Psoas muscle (tissue), 7 donors: ENCODE measurements at regions not wholly inside any gene's neighbourhood (a gene's known extent, or its start where the extent isn't known, plus 50 kb on each side); places are given as distances from the start of the nearest gene placed in this dataset.

ENCODE experiments used
- ATAC-seq, 4 donors: fragments of 200-7000 bp; cut with Tn5 transposase; one replicate each; pipeline ENCODE4 v1.9.1; 2020; ENCODE audit warnings: moderate library complexity in 3 of 4, mild to moderate bottlenecking in 2 of 4
- DNase-seq, 2 donors: peaks; one replicate each; pipeline ENCODE4 v3.0.0-alpha.2; 2020
- H3K27ac ChIP-seq: fragments of 200-600 bp; one replicate; pipeline ENCODE4 v1.8.0; 2022
- H3K27me3 ChIP-seq, 3 donors: fragments of 200-600 bp in 1 of 3; one replicate each; pipeline versions ENCODE4 v1.6.1 to v1.8.0; 2013 to 2022; ENCODE audit warnings: low read length in 2 of 3, mild to moderate bottlenecking in 2 of 3, moderate library complexity in 1 of 3; ENCODE audit not compliant: insufficient read depth in 3 of 3
- H3K36me3 ChIP-seq, 2 donors: fragments of 200-600 bp in 1 of 2; one replicate each; pipeline versions ENCODE4 v1.6.1 to v1.8.0; 2013 to 2022; ENCODE audit warnings: low read depth in 1 of 2, mild to moderate bottlenecking in 1 of 2, moderate library complexity in 1 of 2; ENCODE audit not compliant: insufficient read depth in 1 of 2
- H3K4me1 ChIP-seq: fragments of 200-600 bp; one replicate; pipeline ENCODE4 v1.8.0; 2022
- H3K4me3 ChIP-seq: fragments of 200-600 bp; one replicate; pipeline ENCODE4 v1.8.0; 2022; ENCODE audit warnings: mild to moderate bottlenecking
- H3K9me3 ChIP-seq: fragments of 200-600 bp; one replicate; pipeline ENCODE4 v1.8.0; 2022
- WGBS, 3 donors: extraction: QIAGEN DNeasy Blood & Tissue Kit; methylation state at CpG; one replicate each; pipeline versions ENCODE4 v1.1.6 to v1.1.7; 2013; 5-methylcytosine and 5-hydroxymethylcytosine counted together
- intact Hi-C, 2 donors: fragments of 100-400 bp; cut with DNase I; formaldehyde crosslinking; loops; one replicate each; pipeline versions ENCODE4 v1.11.0 to v1.14.2; 2022
- TF ChIP-seq, protein P1 (sequence below): fragments of 200-600 bp; IDR thresholded peaks from one replicate; pipeline ENCODE4 v1.8.0; 2022; ENCODE audit warnings: antibody characterized with exemption
- donor health status: healthy with polysubstance abuse.
- donor health status: DM: no; HTN: no; CAD: no; lungs with moderate emphysema.
- donor health status: Bipolar disorder and iron deficiency.
- donor health status: healthy.
- donor health status: DM: yes; HTN: yes; CAD: no.
- donor health status: DM: no; HTN: no; CAD: no.
- donor health status: DM: yes; HTN: yes; CAD: no.

DNA sequence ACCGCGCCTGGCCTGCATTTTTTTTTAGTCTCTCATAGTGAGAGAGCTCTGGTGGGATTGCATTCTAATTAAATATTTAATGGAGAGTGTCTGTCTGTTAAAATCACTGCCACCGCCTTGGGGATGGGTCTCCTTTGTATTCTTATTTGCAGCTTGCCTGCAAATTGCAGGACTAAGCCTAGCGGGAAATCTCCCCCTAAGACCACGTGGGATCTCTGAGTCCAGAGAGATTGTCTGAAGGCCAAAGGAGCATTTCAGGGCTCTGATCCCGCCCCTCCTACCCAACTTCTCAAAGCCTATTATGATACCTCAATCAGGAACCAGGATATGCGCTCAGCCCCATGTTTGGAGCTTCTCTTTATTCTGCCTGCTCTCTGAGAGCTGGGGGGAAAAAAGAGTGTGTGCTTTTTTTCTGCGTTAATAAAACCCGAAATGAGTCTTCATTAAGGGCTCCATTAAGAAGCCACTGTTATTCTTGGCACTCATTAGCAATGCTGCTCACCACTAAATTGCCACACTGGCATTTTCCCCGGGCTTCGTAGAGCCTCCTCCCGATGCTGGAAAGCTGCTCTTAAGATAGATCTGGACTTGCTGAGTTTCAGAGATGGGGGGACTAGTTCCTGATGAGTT, 92.9 kb upstream of the THY1 start:
- 78 to 80% (median 79%) methylated on average over 12 of the region's 12 CpGs for WGBS, 3 donors
- intact Hi-C loops = no loop called here
- no peaks in the 10 kb centered on the region for H3K4me1 ChIP-seq
- H3K4me3 ChIP-seq = no peak overlapping the region
- no peak overlapping the region for H3K27ac ChIP-seq
- H3K9me3 ChIP-seq = no peaks in the 10 kb centered on the region
- TF ChIP-seq, protein P1, sequence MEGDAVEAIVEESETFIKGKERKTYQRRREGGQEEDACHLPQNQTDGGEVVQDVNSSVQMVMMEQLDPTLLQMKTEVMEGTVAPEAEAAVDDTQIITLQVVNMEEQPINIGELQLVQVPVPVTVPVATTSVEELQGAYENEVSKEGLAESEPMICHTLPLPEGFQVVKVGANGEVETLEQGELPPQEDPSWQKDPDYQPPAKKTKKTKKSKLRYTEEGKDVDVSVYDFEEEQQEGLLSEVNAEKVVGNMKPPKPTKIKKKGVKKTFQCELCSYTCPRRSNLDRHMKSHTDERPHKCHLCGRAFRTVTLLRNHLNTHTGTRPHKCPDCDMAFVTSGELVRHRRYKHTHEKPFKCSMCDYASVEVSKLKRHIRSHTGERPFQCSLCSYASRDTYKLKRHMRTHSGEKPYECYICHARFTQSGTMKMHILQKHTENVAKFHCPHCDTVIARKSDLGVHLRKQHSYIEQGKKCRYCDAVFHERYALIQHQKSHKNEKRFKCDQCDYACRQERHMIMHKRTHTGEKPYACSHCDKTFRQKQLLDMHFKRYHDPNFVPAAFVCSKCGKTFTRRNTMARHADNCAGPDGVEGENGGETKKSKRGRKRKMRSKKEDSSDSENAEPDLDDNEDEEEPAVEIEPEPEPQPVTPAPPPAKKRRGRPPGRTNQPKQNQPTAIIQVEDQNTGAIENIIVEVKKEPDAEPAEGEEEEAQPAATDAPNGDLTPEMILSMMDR = no peak
- ATAC-seq (no peak), DNase-seq (no peak)
- H3K27me3 ChIP-seq = peaks cover 0 to 26% (median 0%) of the 10 kb centered on the region in 3 donors
- no peaks in the 10 kb centered on the region for H3K36me3 ChIP-seq

DNA sequence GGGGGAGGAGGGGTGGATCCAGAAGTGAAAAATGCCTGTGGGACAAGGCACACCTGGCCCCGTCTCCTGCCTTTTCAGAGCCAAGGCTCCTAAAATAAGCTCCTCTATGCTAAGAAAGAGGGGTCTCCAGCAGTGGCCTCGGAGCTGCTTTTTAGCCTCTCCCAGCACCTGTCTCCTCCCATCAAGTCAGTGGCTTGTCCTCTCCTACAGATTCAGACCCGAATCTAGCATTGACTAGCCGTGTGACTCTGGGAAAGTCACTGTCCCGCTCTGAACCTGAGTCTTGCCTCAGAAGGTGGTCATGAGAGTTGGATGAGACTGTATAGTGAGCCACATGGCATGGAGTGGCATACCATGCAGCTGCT, 90.8 kb upstream of the THY1 start:
- no peaks in the 10 kb centered on the region for H3K36me3 ChIP-seq
- peaks cover 0 to 19% (median 0%) of the 10 kb centered on the region in 3 donors for H3K27me3 ChIP-seq
- DNase-seq (no peak), ATAC-seq (no peak)
- intact Hi-C loops = no loop called here
- no peaks in the 10 kb centered on the region for H3K9me3 ChIP-seq
- H3K4me1 ChIP-seq = no peaks in the 10 kb centered on the region
- 59 to 63% (median 63%) methylated on average over 5 of the region's 5 CpGs for WGBS, 3 donors
- no peak overlapping the region for H3K4me3 ChIP-seq
- TF ChIP-seq, protein P1 = no peak
- no peak overlapping the region for H3K27ac ChIP-seq

DNA sequence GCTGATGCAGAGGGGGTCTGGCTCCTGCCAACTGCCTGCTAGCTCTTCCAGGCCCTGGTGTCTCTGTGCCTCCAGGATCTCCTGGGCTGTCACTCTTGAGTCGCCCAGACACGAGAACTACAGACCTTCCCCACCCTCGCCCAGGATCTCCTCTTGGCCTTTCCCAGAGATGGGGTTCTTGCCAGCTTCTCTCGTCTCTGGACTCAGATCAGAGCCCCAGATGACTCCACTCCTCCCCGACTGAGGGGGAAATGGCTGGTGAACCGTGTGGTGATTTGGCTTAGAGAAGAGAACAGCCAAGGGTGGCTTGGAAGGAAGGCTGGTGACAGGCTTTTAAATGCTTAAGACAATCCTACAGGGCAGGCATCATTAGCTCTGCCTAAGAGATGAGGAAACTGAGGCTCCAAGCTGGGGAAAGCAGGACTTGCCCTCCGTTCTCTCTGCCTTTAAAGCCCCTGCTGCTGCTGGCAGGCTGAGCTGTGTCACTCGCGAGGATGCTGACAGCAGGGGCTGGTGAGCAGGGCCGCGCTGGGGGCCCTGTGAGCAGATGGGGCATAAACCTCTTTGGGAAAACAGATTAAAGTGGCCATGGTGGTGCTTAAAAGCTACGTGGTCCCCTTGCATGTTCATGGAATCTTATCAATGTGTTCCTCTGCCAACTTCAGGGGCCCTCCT, 90.3 kb upstream of the THY1 start:
- TF ChIP-seq, protein P1 = no peak
- H3K9me3 ChIP-seq = no peaks in the 10 kb centered on the region
- 38 to 46% (median 44%) methylated on average over 12 of the region's 12 CpGs for WGBS, 3 donors
- no peak for DNase-seq
- no peak overlapping the region for H3K27ac ChIP-seq
- no peaks in the 10 kb centered on the region for H3K36me3 ChIP-seq
- peaks cover 0 to 19% (median 0%) of the 10 kb centered on the region in 3 donors for H3K27me3 ChIP-seq
- H3K4me3 ChIP-seq = no peak overlapping the region
- H3K4me1 ChIP-seq = no peaks in the 10 kb centered on the region
- intact Hi-C loops = no loop called here
- no peak for ATAC-seq

DNA sequence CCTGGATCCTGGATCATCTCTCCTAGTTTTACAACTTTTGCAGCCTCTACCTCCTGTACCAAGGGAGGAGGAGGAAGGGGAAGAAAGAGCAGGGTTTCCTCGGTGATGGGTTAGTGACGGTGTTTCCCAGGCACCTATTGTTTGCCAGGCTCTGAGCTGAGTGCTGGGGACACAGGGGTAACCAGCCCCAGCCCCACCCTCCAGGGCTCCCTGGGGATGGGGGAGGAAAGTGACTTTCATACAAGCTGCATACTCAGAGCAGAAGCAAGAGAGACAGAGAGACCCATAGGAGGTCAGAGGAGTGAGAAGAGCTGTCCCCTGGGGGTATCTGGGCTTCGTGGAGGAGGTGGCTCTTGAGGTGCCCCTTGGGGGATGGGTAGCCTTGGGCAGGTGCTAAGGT, 89.4 kb upstream of the THY1 start:
- intact Hi-C loops = no loop called here
- peaks cover 0 to 19% (median 0%) of the 10 kb centered on the region in 3 donors for H3K27me3 ChIP-seq
- no peak overlapping the region for H3K27ac ChIP-seq
- H3K9me3 ChIP-seq = no peaks in the 10 kb centered on the region
- TF ChIP-seq, protein P1 = no peak
- DNase-seq (no peak), ATAC-seq (no peak)
- no peaks in the 10 kb centered on the region for H3K4me1 ChIP-seq
- H3K36me3 ChIP-seq = no peaks in the 10 kb centered on the region
- H3K4me3 ChIP-seq = no peak overlapping the region
- 36 to 43% (median 39%) methylated on average over 3 of the region's 3 CpGs for WGBS, 3 donors
